GM19023 (cell line): ENCODE measurements at regions not wholly inside any gene's neighbourhood (a gene's known extent, or its start where the extent isn't known, plus 50 kb on each side); places are given as distances from the start of the nearest gene placed in this dataset.

Experiments used
- ATAC-seq: cut with Tn5 transposase; IDR thresholded peaks from one replicate; pipeline ENCODE4 v1.9.1; 2021; ENCODE audit warnings: mild to moderate bottlenecking, moderate library complexity; ENCODE audit not compliant: unreplicated experiment

DNA sequence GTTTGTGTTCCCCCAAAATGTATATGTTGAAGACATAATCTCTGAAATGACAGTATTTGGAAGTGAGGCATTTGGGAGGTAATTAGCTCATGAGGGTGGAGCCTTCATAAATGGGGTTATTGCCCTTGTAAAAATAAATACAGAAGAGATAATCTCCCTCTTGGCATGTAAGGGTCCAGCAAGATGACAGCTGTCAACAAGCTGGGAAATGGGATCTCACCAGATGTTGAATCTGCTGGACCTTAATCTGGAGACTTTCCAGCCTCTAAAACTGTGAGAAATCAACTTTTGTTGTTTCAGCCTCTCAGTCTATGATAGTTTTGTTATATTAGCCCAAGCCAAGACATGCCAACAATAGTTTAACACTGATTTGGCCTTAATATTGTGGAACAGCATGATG, 438.2 kb upstream of the PCDH7 start:
- ATAC-seq: no peak

DNA sequence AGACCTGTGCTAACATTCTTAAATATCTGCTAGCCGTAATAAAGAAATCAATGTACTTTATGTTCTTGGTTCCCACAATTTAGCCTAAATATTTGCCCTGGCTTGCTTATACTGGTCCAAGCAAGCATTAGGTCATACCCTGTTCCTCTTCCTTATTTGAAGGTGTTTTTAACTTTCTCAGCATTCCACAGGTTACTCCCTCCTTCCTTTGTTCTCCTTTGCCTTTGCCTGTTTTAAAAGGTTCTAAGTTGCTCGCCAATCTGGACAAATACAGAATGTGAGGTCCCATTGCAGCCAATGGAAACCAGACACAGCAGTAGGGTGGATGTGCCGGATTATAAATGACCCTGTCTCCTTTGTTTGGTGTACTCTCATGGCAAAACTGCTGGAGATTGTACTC, 436.8 kb upstream of the PCDH7 start:
- no peak for ATAC-seq

DNA sequence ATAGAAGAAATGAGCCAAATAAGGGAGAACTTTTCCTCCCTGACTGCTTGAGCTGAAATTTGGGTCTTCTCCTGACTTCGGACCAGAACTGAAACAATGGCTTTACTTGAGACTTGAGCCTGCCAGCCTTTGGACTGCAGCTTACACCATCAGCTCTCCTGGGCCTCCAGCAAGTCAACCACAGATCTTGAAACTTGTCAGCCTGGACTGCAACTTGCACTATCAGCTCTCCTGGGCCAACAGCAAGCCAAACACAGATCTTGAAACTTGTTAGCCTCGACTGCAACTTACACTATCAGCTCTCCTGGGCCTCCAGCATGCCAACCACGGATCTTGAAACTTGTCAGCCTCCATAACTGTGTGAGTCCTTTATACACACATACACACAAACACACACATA, 425.9 kb upstream of the PCDH7 start:
- ATAC-seq: no peak

DNA sequence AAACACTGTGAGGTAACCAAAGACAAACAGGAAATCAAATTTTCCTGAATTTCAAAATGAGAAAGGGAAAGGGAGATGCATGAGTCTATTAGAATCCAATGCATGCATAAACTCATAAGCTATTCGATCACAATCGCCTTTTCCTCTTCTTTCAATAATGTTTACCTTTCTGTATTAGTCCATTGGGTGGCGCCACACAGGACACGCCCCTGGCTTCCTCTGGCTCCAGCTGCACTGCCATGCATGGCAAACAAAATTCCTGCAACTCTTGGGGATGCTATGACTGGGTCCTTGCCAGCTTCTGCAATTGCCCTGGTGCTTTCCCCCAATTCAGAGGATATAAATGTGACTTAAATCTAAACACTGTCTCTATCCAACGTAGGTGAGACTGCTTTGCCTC, 424.5 kb upstream of the PCDH7 start:
- no peak for ATAC-seq

DNA sequence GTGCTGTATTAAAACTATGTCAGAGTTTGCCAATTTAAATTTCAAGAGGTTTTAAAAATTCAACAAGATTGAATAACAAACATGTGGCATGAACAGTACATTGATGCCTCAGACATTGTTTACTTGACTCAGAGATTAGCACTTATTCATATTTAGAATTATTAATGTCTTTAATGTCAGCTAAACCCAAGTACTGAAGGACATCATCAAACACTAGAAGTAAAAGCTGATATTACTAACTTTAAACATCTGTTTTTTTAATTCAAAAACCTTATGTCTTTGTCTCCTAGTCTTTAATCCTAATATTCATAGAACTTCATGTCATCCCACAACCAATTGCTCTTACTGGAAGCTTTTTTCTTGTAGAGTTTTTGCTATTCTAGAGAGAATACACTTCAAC, 406.2 kb upstream of the PCDH7 start:
- ATAC-seq: no peak

DNA sequence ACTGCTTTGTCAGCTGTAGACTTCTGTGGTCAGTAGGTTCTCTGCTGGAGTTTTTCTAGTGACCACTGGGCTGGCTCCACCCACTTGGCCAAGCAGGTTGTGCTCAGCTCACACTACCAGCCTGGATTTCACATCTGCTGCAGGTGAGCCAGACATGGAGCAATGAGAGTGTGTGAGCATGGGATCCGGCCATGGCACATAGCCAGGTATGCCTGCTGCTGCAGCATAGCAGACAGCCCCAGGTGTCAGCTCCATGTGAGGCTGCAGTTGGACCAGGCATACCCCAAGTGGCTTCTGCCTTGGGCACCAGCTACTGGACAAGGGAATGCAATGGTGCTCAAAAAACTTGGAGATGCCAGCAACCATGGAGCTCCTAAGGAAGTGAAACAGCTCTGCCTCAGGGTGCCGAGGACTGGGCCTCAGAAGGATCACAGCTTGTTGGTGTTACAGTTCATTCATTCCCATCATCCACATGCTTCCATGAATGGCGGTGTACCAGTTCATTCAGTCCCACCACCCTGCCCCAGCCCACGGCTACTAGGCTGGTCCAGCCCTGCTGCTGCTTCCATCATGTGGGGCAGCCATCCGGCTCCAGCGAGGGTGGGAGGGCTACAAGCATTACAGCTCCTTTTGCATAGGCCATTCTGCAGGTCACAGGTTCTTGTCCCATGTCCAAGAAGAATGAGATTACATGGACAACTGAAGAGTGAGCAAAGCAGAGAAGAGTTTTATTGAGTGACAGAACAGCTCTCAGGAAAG, 389.1 kb upstream of the PCDH7 start:
- ATAC-seq: no peak

DNA sequence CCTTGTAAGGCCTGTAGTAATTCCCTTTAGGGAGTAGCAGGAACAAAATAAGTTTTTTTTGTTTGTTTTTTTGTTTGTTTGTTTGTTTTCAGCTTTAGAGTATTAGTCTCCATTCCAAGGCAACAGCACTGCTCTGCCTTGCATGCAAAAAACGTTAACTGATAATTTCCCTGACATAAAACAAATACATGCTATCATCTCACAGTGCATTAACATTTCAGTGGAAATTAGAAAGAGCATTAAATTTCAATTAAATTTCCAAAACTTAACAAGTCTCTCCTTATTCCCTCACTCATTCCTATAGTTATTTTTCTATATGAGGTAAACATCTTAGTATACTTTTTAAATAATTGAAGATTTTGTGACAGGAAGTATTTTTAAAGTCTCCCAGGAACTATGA, 378.4 kb upstream of the PCDH7 start:
- ATAC-seq: no peak

DNA sequence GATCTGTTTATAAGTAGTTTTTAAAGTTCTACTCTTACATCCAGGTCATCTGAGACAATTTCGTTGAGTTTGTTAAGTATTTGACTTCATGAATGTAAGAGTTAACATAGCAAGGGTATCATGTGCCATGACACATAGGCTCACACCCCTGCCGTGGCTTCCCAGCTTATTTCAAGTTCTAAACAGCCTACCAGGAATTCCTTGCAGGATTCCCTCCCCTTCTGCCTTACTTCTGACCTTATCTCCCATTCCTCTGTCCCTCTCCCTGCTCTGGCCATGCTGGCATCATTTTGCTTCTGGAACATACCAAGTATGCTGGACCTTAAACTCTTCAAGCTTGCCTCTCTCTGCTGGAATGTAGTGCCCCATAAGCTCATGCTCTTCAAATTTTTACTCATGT, 369.9 kb upstream of the PCDH7 start:
- no peak for ATAC-seq

DNA sequence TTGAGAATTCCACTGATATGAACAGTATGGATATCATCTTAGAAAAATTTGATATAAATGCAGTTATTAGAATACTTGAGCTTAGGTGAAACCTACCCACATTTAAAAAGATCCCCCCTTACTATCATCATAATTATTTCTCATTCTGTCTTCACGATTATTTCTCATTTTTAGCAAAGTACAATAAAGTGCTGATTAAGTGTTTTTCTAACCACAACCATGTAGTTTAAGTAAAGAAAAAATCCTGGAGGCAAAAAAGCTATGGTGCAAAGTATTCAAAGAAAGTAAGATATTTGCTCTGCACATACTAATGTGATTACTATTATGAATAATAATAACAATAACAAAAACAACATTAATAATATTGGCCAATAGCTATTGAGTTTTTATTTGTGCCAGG, 365.6 kb upstream of the PCDH7 start:
- ATAC-seq: no peak

DNA sequence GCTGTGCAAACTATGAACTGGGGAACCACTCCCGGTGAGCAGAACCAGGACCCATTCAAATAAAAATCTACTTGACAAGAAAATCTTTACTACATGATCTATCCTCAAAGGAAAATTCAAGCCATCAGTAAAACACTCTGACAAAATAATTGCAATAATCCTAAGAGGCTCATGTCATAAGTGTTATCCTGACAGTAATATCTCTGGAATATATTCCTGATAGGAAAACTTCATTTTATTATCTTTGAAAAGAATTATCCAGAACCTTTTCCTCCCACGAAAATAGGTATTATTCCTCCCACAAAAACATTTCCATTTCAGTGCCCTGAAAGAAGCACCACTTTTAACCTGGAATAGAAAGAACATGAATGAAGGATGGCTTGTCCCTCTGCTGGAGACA, 357.7 kb upstream of the PCDH7 start:
- ATAC-seq: no peak

DNA sequence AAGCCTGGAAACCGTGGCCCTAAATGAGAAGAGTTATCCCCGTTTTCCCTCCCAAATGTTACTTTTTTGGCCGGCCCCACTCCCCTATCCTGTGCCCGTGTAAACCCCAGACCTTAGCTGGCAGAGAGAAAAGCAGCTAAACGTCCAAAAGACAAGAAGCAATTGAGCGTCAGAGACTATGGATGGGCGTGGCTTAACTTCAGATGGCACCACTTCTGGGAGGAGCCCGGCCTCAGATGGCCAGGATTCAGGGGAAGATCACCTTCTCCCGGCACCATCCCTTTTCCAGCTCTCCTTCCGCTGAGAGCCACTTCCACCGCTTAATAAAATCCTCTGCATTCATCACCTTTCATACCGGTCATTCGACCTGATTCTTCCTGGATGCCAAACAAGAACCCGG, 350.1 kb upstream of the PCDH7 start:
- no peak for ATAC-seq

DNA sequence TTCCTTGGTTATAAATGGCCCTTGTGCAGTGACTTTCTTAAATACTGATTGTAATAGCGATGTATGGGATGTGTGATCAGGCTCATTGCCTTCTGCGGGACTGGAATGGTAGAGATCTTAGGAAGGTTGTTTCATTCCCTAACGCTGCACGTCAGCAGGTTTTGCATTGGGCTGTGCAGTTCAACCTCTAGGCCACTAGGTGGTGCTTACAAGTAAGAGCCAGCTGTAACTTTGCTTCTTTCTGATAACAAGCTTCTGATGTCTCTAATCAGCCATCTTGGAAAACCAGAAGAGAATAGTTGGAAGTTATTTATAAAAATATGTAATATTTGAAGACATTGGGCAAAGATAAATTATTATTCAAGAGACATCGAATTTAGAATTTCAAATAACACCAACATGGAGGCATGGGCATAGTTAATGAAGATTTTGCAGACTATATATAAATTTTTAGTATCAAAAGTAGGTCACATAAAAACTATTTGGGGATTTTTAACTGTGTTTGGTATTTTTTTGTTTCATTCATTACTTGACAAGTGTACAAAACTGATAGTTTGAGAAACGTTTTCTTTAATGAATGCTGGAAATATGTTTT, 339.7 kb upstream of the PCDH7 start:
- ATAC-seq: peak; percentile 88

DNA sequence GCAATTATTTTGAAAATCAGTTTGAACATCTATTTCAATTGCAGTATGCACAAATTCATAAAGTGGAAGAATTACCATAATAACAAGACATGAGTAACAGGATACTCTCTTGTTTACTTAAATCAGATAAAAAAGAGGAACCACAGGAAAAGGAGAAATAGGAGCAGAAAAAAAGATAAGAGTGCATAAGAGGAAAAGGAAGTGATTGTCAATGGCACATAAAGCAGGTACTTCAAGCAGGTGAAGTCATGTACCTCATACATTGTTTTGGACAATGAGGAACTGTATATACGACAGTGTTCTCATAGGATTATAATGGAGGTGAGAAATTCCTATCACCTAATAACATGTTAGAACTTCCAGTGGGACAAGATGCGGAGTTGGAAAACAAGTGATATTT, 334.5 kb upstream of the PCDH7 start:
- no peak for ATAC-seq

DNA sequence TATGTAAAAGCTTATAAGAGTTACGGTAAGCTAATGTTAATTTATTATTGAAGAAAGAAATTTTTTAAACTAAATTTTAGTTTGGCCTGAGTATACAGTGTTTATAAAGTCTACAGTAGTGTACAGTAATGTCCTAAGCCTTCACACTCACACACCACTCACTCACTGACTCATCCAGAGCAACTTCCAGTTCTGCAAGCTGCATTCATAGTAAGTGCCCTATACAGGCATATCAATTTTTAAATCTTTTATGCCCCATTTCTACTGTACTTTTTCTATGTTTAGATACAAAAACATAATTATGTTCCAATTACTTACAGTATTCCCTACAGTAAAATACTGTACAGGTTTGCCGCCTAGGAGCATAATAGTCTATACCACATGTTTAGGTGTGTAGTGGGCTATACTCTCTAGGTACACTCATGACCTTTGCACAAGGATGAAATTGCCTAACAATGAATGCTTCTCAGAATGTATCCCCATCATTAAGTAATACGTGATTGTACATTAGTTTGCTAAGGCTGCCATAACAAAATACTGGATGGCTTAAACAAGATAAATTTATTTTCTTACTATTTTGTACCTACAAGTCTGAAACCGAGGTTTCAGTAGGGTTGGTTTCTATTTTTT, 333.8 kb upstream of the PCDH7 start:
- no peak for ATAC-seq

DNA sequence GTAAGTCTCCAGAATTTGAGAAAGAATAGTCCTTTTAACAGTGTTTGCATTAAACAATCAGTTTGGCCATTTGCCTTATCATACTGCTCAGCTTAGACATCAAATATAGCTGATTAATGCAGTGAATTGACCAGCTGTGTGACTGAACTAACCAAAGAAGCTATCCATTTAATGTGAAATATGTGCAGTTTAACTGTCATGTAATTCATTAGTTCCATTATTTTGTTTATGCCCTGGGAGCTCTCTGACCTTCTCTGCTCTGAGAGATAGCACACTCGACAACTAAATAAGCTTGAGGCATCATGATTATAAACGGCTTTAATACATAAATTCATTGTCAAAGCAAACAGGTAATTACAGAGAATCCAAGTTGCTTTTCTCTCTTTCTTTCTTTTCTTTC, 324.3 kb upstream of the PCDH7 start:
- ATAC-seq: no peak

DNA sequence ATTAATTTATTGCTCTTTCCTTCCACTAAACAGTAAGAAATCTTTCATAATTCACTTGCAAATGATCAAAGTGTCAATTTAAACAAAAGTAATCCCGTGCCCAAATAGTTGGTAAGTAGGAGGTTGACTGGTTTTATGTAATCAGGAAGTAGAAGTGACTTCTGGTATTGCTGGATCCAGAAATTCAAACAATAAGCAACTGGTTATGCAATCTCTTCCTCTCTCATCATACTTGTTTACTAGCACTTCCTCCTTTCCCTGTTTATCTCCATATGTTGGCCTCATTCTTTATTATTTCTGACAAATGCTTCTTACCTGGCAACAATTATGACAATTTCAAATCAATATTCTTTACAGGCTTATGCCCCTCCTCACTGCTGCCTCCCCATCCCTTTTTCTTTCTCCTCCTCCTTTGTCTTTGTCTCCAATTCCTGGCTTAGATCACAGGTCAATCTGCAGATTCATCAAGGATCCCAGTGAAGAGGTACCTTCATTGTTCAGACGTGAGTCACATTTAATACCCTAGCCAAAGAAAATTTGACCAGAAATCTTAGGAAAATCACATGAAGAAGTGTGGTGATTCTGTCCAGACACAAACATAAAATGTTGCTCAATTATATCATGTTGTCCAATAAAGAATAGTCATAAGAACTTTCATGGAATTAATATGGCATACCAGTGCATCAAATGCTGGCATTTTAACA, 323.2 kb upstream of the PCDH7 start:
- ATAC-seq: no peak

DNA sequence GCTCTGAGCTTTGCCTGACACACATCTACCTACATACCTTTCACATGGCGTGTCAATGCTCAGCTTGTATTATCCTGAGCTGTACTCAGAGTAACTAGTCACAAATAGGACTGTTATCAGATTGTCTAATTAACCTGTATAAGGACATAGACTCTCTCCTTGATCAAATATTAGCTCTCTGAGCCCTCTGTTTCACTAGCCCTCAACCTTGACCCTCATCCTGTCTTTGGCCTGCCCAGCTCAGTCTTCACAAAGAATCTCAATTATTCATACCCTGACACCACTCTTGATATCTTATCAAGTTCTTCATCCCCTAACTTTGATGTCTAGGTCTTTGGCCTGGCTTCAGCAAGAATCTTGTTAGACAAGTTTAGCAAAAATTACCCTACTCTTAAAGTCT, 320.7 kb upstream of the PCDH7 start:
- no peak for ATAC-seq

DNA sequence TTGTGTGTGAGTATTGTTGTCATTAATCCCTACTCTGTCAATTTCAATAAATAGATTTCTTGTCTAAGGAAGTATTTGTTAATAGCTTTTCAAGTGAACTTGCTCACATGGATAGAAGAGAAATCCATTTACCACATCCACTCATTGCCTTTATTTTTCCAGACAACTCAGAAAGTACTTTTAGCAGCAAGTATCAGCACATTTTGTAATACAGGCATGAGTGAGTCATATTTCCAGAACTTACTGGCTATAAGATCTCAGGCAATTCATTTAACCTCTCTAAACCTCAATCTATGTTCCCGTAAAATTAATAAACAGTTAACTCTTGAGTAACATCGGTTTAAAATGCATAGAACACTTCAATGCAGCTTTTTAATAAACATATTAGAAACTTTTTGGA, 317.9 kb upstream of the PCDH7 start:
- ATAC-seq: no peak

DNA sequence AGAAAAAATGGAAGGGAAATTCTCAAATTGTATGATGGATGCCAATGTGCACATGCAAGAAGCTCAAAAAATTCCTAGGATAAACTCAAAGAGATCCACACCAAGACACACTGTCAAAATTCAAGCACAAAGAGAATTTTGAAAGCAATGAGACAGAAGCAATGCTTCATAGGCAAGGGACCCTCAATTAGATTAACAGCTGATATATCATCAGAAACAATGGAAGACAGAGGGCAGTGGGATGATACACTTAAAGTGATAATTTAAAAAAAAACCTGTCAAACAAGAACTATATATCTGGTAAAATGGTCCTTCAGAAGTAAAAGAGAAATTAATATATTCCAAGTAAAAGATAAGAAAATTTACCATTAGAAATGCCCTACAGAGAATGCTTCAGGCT, 306.3 kb upstream of the PCDH7 start:
- ATAC-seq: no peak

DNA sequence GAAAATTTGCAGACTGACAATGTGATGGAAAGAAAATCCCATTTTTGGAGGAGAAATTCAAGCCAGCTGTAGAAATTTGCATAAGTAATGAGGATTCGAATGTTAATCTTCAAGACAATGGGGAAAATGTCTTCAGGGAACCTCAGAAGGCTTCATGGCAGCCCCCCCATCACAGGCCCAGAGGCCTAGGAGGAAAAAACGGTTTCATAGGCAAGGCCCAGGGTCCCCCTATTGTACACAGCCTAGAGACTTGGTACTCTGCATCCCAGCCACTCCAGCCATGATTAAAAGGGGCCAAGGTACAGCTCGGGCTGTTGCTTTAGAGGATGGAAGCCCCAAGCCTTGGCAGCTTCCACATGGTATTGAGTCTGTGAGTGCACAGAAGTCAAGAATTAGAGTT, 303.6 kb upstream of the PCDH7 start:
- ATAC-seq: no peak

DNA sequence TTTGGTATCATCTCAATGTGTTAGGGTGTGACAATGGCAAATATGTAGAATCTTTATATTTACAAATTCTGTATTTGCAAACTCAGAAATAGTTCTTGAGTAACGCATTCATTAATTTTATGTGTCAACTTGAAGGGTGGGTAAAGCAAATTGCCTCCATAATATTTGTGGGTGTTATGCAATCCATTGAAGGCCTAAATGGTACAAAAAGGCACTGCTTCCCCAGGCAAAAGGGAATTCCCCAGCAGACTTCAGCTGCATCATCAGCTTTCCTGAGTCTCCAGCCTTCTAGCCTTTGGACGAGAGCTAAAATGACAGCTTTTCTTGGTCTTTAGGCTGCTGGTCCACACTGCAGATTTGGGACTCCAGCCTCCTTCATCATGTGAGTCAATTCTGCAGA, 292.2 kb upstream of the PCDH7 start:
- no peak for ATAC-seq
